Upper lobe of right lung (tissue), 1 donor: ENCODE measurements at regions not wholly inside any gene's neighbourhood (a gene's known extent, or its start where the extent isn't known, plus 50 kb on each side); places are given as distances from the start of the nearest gene placed in this dataset.

Experiments
- ATAC-seq: fragments of 200-7000 bp; cut with Tn5 transposase; one replicate; pipeline ENCODE4 v1.9.1; 2020; ENCODE audit warnings: mild to moderate bottlenecking, moderate library complexity
- DNase-seq: peaks from one replicate; pipeline ENCODE4 v3.0.0-alpha.2; 2020
- H3K27ac ChIP-seq: fragments of 200-600 bp; one replicate; pipeline ENCODE4 v1.8.0; 2022
- H3K27me3 ChIP-seq: fragments of 200-600 bp; one replicate; pipeline ENCODE4 v1.8.0; 2022; ENCODE audit warnings: mild to moderate bottlenecking
- H3K36me3 ChIP-seq: fragments of 200-600 bp; one replicate; pipeline ENCODE4 v1.8.0; 2022
- H3K4me1 ChIP-seq: fragments of 200-600 bp; one replicate; pipeline ENCODE4 v1.8.0; 2022
- H3K4me3 ChIP-seq: fragments of 200-600 bp; one replicate; pipeline ENCODE4 v1.8.0; 2022; ENCODE audit warnings: mild to moderate bottlenecking
- H3K9me3 ChIP-seq: fragments of 200-600 bp; one replicate; pipeline ENCODE4 v1.8.0; 2022
- CTCF ChIP-seq: fragments of 200-600 bp; IDR thresholded peaks from one replicate; pipeline ENCODE4 v1.8.0; 2022; ENCODE audit warnings: antibody characterized with exemption
- intact Hi-C: fragments of 100-400 bp; cut with DNase I; formaldehyde crosslinking; loops from one replicate; pipeline ENCODE4 v1.11.0; 2022
- donor health status: DM: no; HTN: yes; CAD: no; lungs with severe emphysema.

- Histone ChIP-seq H3K27me3 (no peaks in the 10 kb centered on the region), H3K36me3 (no peaks in the 10 kb centered on the region), H3K9me3 (no peaks in the 10 kb centered on the region), H3K4me1 (no peaks in the 10 kb centered on the region), H3K4me3 (no peak overlapping the region), H3K27ac (no peak overlapping the region)
- DNase-seq (no peak), ATAC-seq (no peak)
- intact Hi-C loops: no loop called here
- no peak for TF ChIP-seq CTCF
Measured at GRCh38 chr6:105929626-105930025, 156.5 kb upstream of the PRDM1 start.

- no peak overlapping the region for H3K4me3 ChIP-seq
- ATAC-seq (no peak), DNase-seq (no peak)
- H3K27ac ChIP-seq: no peak overlapping the region
- H3K9me3 ChIP-seq: no peaks in the 10 kb centered on the region
- no peaks in the 10 kb centered on the region for H3K36me3 ChIP-seq
- no peaks in the 10 kb centered on the region for H3K4me1 ChIP-seq
- intact Hi-C loops: no loop called here
- no peak for TF ChIP-seq CTCF
- no peaks in the 10 kb centered on the region for H3K27me3 ChIP-seq
Measured at GRCh38 chr6:105926318-105926717, 159.8 kb upstream of the PRDM1 start.

GRCh38 chr6:105925706-105926105 is 160.4 kb upstream of the PRDM1 start:
- no peak for DNase-seq
- H3K9me3 ChIP-seq: no peaks in the 10 kb centered on the region
- H3K36me3 ChIP-seq: no peaks in the 10 kb centered on the region
- no peak for TF ChIP-seq CTCF
- intact Hi-C loops: no loop called here
- no peaks in the 10 kb centered on the region for H3K4me1 ChIP-seq
- ATAC-seq: no peak
- no peak overlapping the region for H3K27ac ChIP-seq
- H3K4me3 ChIP-seq: no peak overlapping the region
- no peaks in the 10 kb centered on the region for H3K27me3 ChIP-seq

GRCh38 chr6:105921781-105922180 is 164.4 kb upstream of the PRDM1 start:
- no peak for ATAC-seq
- no peaks in the 10 kb centered on the region for H3K27me3 ChIP-seq

GRCh38 chr6:105920071-105920470 is 166.1 kb upstream of the PRDM1 start:
- H3K9me3 ChIP-seq: no peaks in the 10 kb centered on the region
- DNase-seq: no peak
- TF ChIP-seq CTCF: no peak
- intact Hi-C loops: no loop called here
- no peaks in the 10 kb centered on the region for H3K27me3 ChIP-seq
- H3K27ac ChIP-seq: no peak overlapping the region
- H3K36me3 ChIP-seq: no peaks in the 10 kb centered on the region
- no peaks in the 10 kb centered on the region for H3K4me1 ChIP-seq
- H3K4me3 ChIP-seq: no peak overlapping the region
- no peak for ATAC-seq

More at GRCh38 chr6:105921781-105922180, 164.4 kb upstream of the PRDM1 start:
- Histone ChIP-seq H3K4me1 (no peaks in the 10 kb centered on the region), H3K4me3 (no peak overlapping the region), H3K27ac (no peak overlapping the region), H3K9me3 (no peaks in the 10 kb centered on the region), H3K36me3 (no peaks in the 10 kb centered on the region)
- no peak for TF ChIP-seq CTCF
- intact Hi-C loops: no loop called here
- DNase-seq: no peak

GRCh38 chr6:105917038-105917695 is 169.0 kb upstream of the PRDM1 start:
- no peak for TF ChIP-seq CTCF
- H3K27ac ChIP-seq: no peak overlapping the region
- no peaks in the 10 kb centered on the region for H3K9me3 ChIP-seq
- H3K27me3 ChIP-seq: no peaks in the 10 kb centered on the region
- no peak overlapping the region for H3K4me3 ChIP-seq
- DNase-seq: no peak
- no peak for ATAC-seq
- H3K36me3 ChIP-seq: no peaks in the 10 kb centered on the region
- no peaks in the 10 kb centered on the region for H3K4me1 ChIP-seq
- intact Hi-C loops: no loop called here
